GM12801 (cell line): ENCODE measurements at regions not wholly inside any gene's neighbourhood (a gene's known extent, or its start where the extent isn't known, plus 50 kb on each side); places are given as distances from the start of the nearest gene placed in this dataset.

Experiments
- CTCF ChIP-seq: IDR thresholded peaks from one replicate; pipeline ENCODE4 v1.5.1; 2011; ENCODE audit warnings: control low read depth; ENCODE audit not compliant: insufficient read length; ENCODE audit errors: extremely low read depth

DNA sequence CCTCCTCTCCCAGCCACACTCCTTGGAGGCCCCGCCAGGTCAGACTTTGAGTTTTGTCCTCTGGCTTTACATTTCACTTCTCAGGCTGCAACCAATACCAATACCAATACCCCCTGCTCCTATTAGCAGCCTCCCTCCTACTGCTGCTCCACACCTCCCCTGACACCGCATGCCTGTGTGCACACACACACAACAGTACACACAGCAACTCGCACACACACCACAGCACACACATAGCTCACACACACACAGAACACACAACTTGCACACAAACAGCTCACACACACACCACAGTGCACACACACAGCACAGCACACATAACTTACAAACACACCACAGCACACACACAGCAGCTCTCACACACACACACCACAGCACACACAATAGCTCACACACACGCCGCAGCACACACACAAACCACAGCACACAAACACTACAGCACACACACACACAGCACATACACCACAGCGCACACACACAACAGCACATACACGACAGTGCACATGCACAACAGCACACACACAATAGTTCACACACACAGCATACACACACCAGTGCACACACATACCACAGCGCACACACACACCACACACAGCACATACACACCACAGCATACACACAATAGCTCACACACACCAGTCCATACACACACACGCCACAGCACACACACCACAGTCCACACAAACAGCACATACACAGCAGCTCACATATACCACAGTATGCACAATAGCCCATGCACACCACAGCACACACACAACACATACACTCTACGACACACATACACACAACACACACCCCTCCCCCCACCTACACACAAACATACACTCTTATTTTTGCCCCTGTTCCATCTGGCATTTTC lies 204.7 kb downstream of the UACA start:
- TF ChIP-seq CTCF, result no peak

DNA sequence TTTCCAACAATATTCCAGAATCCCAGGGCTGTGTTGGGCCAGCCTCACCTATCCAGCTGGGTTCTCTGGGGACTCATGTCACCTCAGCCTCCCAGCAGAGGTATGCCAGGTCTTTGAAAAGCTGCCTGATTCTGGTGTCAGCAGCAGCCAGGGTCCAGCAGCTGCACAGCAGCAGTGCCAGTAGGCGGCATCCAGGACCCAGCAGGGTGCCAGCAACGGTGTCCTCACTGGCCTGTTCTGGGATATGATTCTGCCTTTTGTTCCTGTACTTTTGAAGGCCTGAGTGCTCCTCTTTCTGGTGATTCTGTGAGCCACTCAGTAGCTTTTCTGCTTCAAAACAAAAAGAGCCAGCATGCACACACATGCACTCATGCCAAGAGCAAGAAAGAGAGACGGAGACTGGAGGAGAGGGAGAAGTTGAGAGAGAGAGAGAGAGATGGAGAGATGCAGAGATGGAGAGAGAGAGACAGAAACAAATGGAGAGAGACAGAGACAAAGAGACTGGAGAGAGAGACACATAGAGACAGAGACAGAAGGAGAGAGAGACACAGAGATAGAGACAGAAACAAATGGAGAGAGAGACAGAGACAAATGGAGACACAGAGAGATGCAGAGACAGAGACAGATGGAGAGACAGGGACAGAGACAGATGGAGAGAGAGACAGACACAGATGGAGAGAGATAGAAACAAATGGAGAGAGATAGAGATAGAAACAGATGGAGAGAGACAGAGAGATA lies 205.7 kb downstream of the UACA start:
- no peak for TF ChIP-seq CTCF

DNA sequence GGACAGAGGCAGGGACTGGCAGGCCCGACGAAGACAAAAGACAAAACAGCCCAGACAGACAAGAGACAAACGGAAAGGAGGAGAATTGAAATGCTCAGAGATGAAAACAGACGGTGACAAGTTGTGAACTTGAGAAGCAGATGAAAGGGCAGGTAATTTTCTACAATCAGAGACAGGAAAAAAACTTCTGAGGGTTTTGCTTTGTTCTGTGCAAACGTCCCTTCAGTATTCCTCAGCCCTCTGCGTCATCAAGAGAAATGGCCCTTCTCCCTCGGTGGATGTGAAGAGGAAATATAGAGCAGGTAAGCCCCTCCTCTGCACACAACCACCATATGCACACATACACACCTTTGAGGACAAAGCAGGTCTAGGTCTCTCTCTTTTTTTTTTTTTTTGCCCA lies 206.6 kb downstream of the UACA start:
- no peak for TF ChIP-seq CTCF

DNA sequence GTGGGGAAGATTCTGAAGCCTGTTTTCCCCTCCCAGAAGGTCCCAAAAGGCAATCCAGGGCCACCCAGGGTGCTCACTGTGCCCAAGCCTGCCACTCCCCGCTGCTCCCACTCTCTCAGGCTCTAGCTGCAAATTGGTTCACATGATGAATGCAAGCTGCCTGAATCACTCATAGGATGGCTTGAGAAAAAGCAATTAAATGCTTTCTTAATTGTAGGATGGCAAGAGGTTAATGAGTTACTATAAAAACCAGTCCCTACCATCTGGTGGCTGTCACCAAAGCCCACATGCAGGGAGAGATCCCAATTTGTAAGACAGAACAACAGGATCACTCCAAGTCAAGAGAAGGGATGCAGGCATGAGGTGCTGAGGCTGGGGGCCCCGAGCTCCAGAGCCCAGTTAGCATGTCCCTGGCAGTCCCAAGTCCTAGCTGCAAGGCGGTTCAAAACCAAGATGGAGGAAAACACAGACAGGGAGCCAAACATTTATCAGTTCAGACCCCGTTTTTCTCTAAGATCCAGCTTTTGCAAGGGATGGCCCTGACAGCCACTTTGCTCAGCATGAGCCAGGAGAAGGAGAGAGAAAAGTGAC lies 207.1 kb downstream of the UACA start:
- TF ChIP-seq CTCF, result no peak

GRCh38 chr15:70555713-70556112 lies 207.6 kb downstream of the UACA start:
- TF ChIP-seq CTCF, result no peak

DNA sequence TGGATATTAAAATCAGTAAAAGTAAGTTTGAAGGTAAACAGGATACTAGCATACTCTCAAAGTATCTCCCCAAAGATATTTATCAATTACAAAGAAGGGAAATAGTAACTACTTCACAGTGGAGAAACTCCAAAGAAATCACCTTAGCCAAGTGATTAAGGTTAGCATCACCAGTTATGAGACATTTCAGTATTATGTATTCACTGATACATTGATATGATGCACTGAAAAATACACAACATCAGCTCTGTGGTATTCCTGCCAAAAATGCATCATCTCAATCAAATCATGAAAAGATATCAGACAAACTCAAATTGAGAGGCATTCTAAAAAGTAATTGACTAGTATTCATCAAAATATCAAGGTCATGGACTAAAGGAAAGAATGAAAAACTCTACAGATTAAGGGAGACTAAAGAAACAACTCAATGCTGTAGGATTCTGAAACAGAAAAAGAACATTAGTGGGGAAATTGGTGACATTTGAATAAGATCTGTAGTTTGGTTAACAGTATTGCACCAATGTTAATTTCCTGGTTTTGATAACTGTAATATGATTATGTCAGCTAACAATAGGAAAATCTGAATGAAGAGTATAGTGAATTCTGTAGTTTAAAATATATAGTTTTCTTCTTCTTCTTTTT lies 215.4 kb downstream of the UACA start:
- TF ChIP-seq CTCF, result no peak

- no peak for TF ChIP-seq CTCF
These were observed 217.8 kb downstream of the UACA start for GRCh38 chr15:70545526-70545925.
